Epithelial cell of esophagus (primary cell): ENCODE measurements at regions not wholly inside any gene's neighbourhood (a gene's known extent, or its start where the extent isn't known, plus 50 kb on each side); places are given as distances from the start of the nearest gene placed in this dataset.

Experiments
- DNase-seq: peaks from one replicate; pipeline ENCODE4 v3.0.0; 2010; ENCODE audit warnings: low read depth
- H3K4me3 ChIP-seq: 2 replicates; pipeline ENCODE4 v1.5.1; 2011; ENCODE audit warnings: mild to moderate bottlenecking, low read length, control low read depth
- CTCF ChIP-seq: IDR thresholded peaks from 2 replicates; pipeline ENCODE4 v1.5.1; 2011; ENCODE audit warnings: low read depth, mild to moderate bottlenecking, low read length, control low read depth, inconsistent platforms; ENCODE audit not compliant: insufficient read depth; ENCODE audit errors: missing control alignments

GRCh38 chr3:106755336-106755735, 621.9 kb upstream of the CCDC54 start:
- TF ChIP-seq CTCF, result no peak
- DNase-seq, result no peak

GRCh38 chr3:106756901-106757300, 620.3 kb upstream of the CCDC54 start:
- DNase-seq, result no peak
- H3K4me3 ChIP-seq, result no peak overlapping the region
- no peak for TF ChIP-seq CTCF

More at GRCh38 chr3:106755336-106755735, 621.9 kb upstream of the CCDC54 start:
- H3K4me3 ChIP-seq, result no peak overlapping the region

- H3K4me3 ChIP-seq, result no peak overlapping the region
- no peak for TF ChIP-seq CTCF
- peak; percentile 10 for DNase-seq
These were observed 618.8 kb upstream of the CCDC54 start for GRCh38 chr3:106758459-106758858.

- H3K4me3 ChIP-seq, result no peak overlapping the region
- DNase-seq, result no peak
- no peak for TF ChIP-seq CTCF
These were observed 617.5 kb upstream of the CCDC54 start for GRCh38 chr3:106759731-106760130.

GRCh38 chr3:106765342-106765741, 611.9 kb upstream of the CCDC54 start:
- peak; percentile 97 for DNase-seq
- no peak for TF ChIP-seq CTCF
- no peak overlapping the region for H3K4me3 ChIP-seq

- DNase-seq, result no peak
- TF ChIP-seq CTCF, result no peak
- no peak overlapping the region for H3K4me3 ChIP-seq
These were observed 608.2 kb upstream of the CCDC54 start for GRCh38 chr3:106768941-106769480.

GRCh38 chr3:106773795-106774194, 603.4 kb upstream of the CCDC54 start:
- no peak overlapping the region for H3K4me3 ChIP-seq
- no peak for TF ChIP-seq CTCF
- DNase-seq, result no peak
